ENCODE measurements at regions not wholly inside any gene's neighbourhood (a gene's known extent, or its start where the extent isn't known, plus 50 kb on each side); places are given as distances from the start of the nearest gene placed in this dataset.

GRCh38 chr5:168239325-168239724, 52.1 kb upstream of the WWC1 start:
- DNase-seq, result no peak

All from stimulated activated CD4-positive, alpha-beta T cell treated with anti-CD3 and anti-CD28 coated beads, Interleukin-2, amount 100 ng/mL, for 48 hours (primary cell).